ENCODE measurements at regions not wholly inside any gene's neighbourhood (a gene's known extent, or its start where the extent isn't known, plus 50 kb on each side); places are given as distances from the start of the nearest gene placed in this dataset.

DNA sequence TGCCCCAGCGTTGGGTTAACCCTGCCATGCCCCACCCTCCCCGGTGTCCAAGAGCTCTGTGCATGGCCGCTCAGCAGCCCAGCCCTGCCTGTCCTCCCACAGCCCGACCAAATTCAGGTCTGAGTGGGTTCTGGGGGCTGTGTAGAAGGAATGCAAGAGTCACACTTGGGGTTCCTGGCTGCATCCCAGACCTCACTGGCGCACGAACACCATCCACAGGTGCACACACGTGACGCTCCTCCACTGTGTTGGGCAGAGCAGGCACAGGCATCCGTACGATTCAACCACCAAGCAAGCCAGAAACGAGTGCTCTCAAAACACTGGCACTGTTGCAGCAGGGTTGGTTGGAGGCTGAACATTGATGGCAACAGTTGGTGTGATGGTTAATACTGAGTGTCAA, 93.9 kb downstream of the OLFM1 start:
- H3K9ac ChIP-seq (ENCODE audit: low read depth, low read length): no peak overlapping the region
- H3K14ac ChIP-seq (replicated peaks; ENCODE audit: low read depth, low read length): no peak overlapping the region
- no peaks in the 10 kb centered on the region for H4K20me1 ChIP-seq (ENCODE audit: insufficient read depth, low read length)
- ATAC-seq (ENCODE audit: low read depth) (no peak), DNase-seq (no peak)
- dilution Hi-C loops (cut with HindIII; ENCODE audit: low sequenced_read_pairs, unreplicated experiment) (no loop called here), in situ Hi-C loops (cut with MboI; ENCODE audit: low sequenced_read_pairs) (no loop called here), intact Hi-C loops (cut with micrococcal nuclease) (no loop called here)
- H4K91ac ChIP-seq (ENCODE audit: insufficient read depth, low read depth, low read length): no peak overlapping the region
- no peak overlapping the region for H4K8ac ChIP-seq (ENCODE audit: low read depth in 2 of 2, low read length in 2 of 2)
- peaks cover 12% of the 10 kb centered on the region for H3K9me3 ChIP-seq (ENCODE audit: control insufficient read depth, insufficient read depth, low read length)
- H3K56ac ChIP-seq (ENCODE audit: extremely low read depth, insufficient read depth, low read length): no peak overlapping the region
- ChIA-PET POLR2A (ENCODE audit: unreplicated experiment) (no interaction called here), CTCF (no interaction called here)
- no peaks in the 10 kb centered on the region for H3K4me1 ChIP-seq (ENCODE audit: control insufficient read depth, insufficient read depth, low read length)
- no peak overlapping the region for H2AK5ac ChIP-seq (ENCODE audit: low read depth, low read length)
- no peaks in the 10 kb centered on the region for H3K36me3 ChIP-seq (ENCODE audit: control insufficient read depth, insufficient read depth, low read length)
- no peak overlapping the region for H3K27ac ChIP-seq (ENCODE audit: insufficient read depth, low read length)
- no peak overlapping the region for H2BK15ac ChIP-seq (ENCODE audit: low read depth, low read length)
- H3K4ac ChIP-seq (ENCODE audit: low read depth, low read length): no peak overlapping the region
- H3K27me3 ChIP-seq (ENCODE audit: control insufficient read depth, insufficient read depth, low read length): peaks cover 2% of the 10 kb centered on the region; the same call in 1 of the 2 replicates
- 67% methylated on average over 3 of the region's 11 CpGs; no CpG with 5 or more reads in 1 of the 2 experiments for WGBS, 2 experiments (ENCODE audit: extremely low coverage in 2 of 2, insufficient read length in 1 of 2)
- no peaks in the 10 kb centered on the region for H3K9me1 ChIP-seq (ENCODE audit: insufficient read depth, low read length)
- H4K5ac ChIP-seq (ENCODE audit: low read depth, low read length): no peak overlapping the region
- H2AK9ac ChIP-seq (replicated peaks; ENCODE audit: low read depth, low read length, poor library complexity): no peak overlapping the region
- H3K4me3 ChIP-seq (ENCODE audit: insufficient read depth, low read depth, low read length): no peak overlapping the region
- no peak overlapping the region for H2AFZ ChIP-seq (replicated peaks; ENCODE audit: low read length, poor library complexity)
- H2BK20ac ChIP-seq (ENCODE audit: low read depth, low read length): no peak overlapping the region
- no peak overlapping the region for H3K18ac ChIP-seq (ENCODE audit: low read depth, low read length)
- H3K23ac ChIP-seq (ENCODE audit: low read depth, low read length): no peak overlapping the region
- no peak overlapping the region for H3K4me2 ChIP-seq (ENCODE audit: low read depth, low read length)
- H2BK120ac ChIP-seq (ENCODE audit: low read depth, low read length): no peak overlapping the region
- BruUV-seq (replicated peaks): no TSS peak
- TF ChIP-seq, protein P1, sequence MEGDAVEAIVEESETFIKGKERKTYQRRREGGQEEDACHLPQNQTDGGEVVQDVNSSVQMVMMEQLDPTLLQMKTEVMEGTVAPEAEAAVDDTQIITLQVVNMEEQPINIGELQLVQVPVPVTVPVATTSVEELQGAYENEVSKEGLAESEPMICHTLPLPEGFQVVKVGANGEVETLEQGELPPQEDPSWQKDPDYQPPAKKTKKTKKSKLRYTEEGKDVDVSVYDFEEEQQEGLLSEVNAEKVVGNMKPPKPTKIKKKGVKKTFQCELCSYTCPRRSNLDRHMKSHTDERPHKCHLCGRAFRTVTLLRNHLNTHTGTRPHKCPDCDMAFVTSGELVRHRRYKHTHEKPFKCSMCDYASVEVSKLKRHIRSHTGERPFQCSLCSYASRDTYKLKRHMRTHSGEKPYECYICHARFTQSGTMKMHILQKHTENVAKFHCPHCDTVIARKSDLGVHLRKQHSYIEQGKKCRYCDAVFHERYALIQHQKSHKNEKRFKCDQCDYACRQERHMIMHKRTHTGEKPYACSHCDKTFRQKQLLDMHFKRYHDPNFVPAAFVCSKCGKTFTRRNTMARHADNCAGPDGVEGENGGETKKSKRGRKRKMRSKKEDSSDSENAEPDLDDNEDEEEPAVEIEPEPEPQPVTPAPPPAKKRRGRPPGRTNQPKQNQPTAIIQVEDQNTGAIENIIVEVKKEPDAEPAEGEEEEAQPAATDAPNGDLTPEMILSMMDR (conservative IDR thresholded peaks at IDR 0.05; ENCODE audit: low read depth, low read length): no peak
- no peak for TF ChIP-seq MAZ (IDR thresholded peaks at IDR 0.05; ENCODE audit: borderline replicate concordance, low read depth, low read length)
- TF ChIP-seq CHD1 (IDR thresholded peaks at IDR 0.05; ENCODE audit: low read depth, low read length): no peak
- TF ChIP-seq, protein P2, sequence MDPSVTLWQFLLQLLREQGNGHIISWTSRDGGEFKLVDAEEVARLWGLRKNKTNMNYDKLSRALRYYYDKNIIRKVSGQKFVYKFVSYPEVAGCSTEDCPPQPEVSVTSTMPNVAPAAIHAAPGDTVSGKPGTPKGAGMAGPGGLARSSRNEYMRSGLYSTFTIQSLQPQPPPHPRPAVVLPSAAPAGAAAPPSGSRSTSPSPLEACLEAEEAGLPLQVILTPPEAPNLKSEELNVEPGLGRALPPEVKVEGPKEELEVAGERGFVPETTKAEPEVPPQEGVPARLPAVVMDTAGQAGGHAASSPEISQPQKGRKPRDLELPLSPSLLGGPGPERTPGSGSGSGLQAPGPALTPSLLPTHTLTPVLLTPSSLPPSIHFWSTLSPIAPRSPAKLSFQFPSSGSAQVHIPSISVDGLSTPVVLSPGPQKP (IDR thresholded peaks at IDR 0.05; ENCODE audit: borderline replicate concordance, low read depth, low read length): no peak
- no peak for TF ChIP-seq MAFK (IDR thresholded peaks at IDR 0.05; ENCODE audit: low read depth, low read length)
- TF ChIP-seq RFX5 (IDR thresholded peaks at IDR 0.05; ENCODE audit: low read depth, low read length): no peak
- TF ChIP-seq MXI1 (IDR thresholded peaks at IDR 0.05; ENCODE audit: borderline replicate concordance, low read depth, low read length): no peak
- TF ChIP-seq POLR2A (IDR thresholded peaks at IDR 0.05; ENCODE audit: low read depth, low read length): no peak
- no peak for TF ChIP-seq BHLHE40 (IDR thresholded peaks at IDR 0.05; ENCODE audit: low read depth, low read length)
- TF ChIP-seq RAD21 (IDR thresholded peaks at IDR 0.05; ENCODE audit: low read length): no peak
- no peak for TF ChIP-seq FOS (IDR thresholded peaks at IDR 0.05; ENCODE audit: low read depth, low read length)
- H3K79me1 ChIP-seq (ENCODE audit: low read depth in 1 of 2, low read length in 2 of 2): no peaks in the 10 kb centered on the region
- H2BK5ac ChIP-seq (ENCODE audit: low read depth, low read length, poor library complexity, severe bottlenecking): no peak overlapping the region

Data from IMR-90 (cell line).